ENCODE measurements at regions not wholly inside any gene's neighbourhood (a gene's known extent, or its start where the extent isn't known, plus 50 kb on each side); places are given as distances from the start of the nearest gene placed in this dataset.

GRCh38 chr10:128624656-128625530 is 498.7 kb upstream of the MKI67 start:
- in situ Hi-C loops (cut with MboI; ENCODE audit: low sequenced_read_pairs, unreplicated experiment) = no loop called here
- DNase-seq (ENCODE audit: low spot score) = no peak
- TF ChIP-seq CTCF (IDR thresholded peaks at IDR 0.05; ENCODE audit: borderline replicate concordance, control extremely low read depth, extremely low read depth, insufficient read depth, missing control alignments) = no peak

- in situ Hi-C loops (cut with MboI; ENCODE audit: low sequenced_read_pairs, unreplicated experiment) = no loop called here
- no peak for DNase-seq (ENCODE audit: low spot score)
- no peak for TF ChIP-seq CTCF (IDR thresholded peaks at IDR 0.05; ENCODE audit: borderline replicate concordance, control extremely low read depth, extremely low read depth, insufficient read depth, missing control alignments)
These were observed 499.7 kb upstream of the MKI67 start for GRCh38 chr10:128625926-128626325.

- no peak for DNase-seq (ENCODE audit: low spot score)
- no peak for TF ChIP-seq CTCF (IDR thresholded peaks at IDR 0.05; ENCODE audit: borderline replicate concordance, control extremely low read depth, extremely low read depth, insufficient read depth, missing control alignments)
- in situ Hi-C loops (cut with MboI; ENCODE audit: low sequenced_read_pairs, unreplicated experiment) = no loop called here
These were observed 500.3 kb upstream of the MKI67 start for GRCh38 chr10:128626397-128627000.

- in situ Hi-C loops (cut with MboI; ENCODE audit: low sequenced_read_pairs, unreplicated experiment) = no loop called here
- TF ChIP-seq CTCF (IDR thresholded peaks at IDR 0.05; ENCODE audit: borderline replicate concordance, control extremely low read depth, extremely low read depth, insufficient read depth, missing control alignments) = no peak
These were observed 501.6 kb upstream of the MKI67 start for GRCh38 chr10:128627811-128628210.

GRCh38 chr10:128628252-128628651 is 502.0 kb upstream of the MKI67 start:
- in situ Hi-C loops (cut with MboI; ENCODE audit: low sequenced_read_pairs, unreplicated experiment) = no loop called here
- DNase-seq (ENCODE audit: low spot score) = no peak
- TF ChIP-seq CTCF (IDR thresholded peaks at IDR 0.05; ENCODE audit: borderline replicate concordance, control extremely low read depth, extremely low read depth, insufficient read depth, missing control alignments) = no peak

More at GRCh38 chr10:128627811-128628210, 501.6 kb upstream of the MKI67 start:
- no peak for DNase-seq (ENCODE audit: low spot score)

GRCh38 chr10:128629111-128630096 is 503.2 kb upstream of the MKI67 start:
- no peak for DNase-seq (ENCODE audit: low spot score)
- no peak for TF ChIP-seq CTCF (IDR thresholded peaks at IDR 0.05; ENCODE audit: borderline replicate concordance, control extremely low read depth, extremely low read depth, insufficient read depth, missing control alignments)
- in situ Hi-C loops (cut with MboI; ENCODE audit: low sequenced_read_pairs, unreplicated experiment) = no loop called here
